Spleen (tissue), 7 donors: ENCODE measurements at regions not wholly inside any gene's neighbourhood (a gene's known extent, or its start where the extent isn't known, plus 50 kb on each side); places are given as distances from the start of the nearest gene placed in this dataset.

ENCODE experiments used
- CTCF ChIP-seq, 11 experiments: fragments of 200-600 bp in 7 of 11; fragments of 450-650 bp in 4 of 11; sonication (generic) in 4 of 11; IDR thresholded peaks in 8 of 11; conservative IDR thresholded peaks in 3 of 11; 1 replicate in 7 of 11; 2 replicates in 4 of 11; pipeline versions ENCODE4 v1.4.0 to v1.8.0; 2016 to 2021; ENCODE audit warnings: antibody characterized with exemption in 11 of 11, inconsistent platforms in 4 of 11, mild to moderate bottlenecking in 1 of 11
- POLR2A ChIP-seq, 3 donors: fragments of 450-650 bp; IDR thresholded peaks; one replicate each; pipeline ENCODE4 v1.5.1; 2017; ENCODE audit warnings: antibody characterized with exemption in 3 of 3, mild to moderate bottlenecking in 1 of 3
- POLR2AphosphoS5 ChIP-seq, 3 donors: sonication (generic); formaldehyde crosslinking; IDR thresholded peaks; one replicate each; pipeline ENCODE4 v1.5.1; 2017; ENCODE audit warnings: antibody characterized with exemption in 3 of 3
- donor health status: DM: no; HTN: no; CAD: no; lungs with moderate emphysema.
- donor health status: DM: no; HTN: no; CAD: no.
- donor health status: DM: no; HTN: no; CAD: no.

- TF ChIP-seq CTCF (IDR thresholded peaks at IDR 0.05 in 8 of 11, conservative IDR thresholded peaks at IDR 0.05 in 3 of 11) (no peak), POLR2AphosphoS5 (IDR thresholded peaks at IDR 0.05) (no peak), POLR2A (IDR thresholded peaks at IDR 0.05) (no peak)
Measured at GRCh38 chr6:164005004-164005711, 590.6 kb downstream of the QKI start.
